ENCODE measurements at regions not wholly inside any gene's neighbourhood (a gene's known extent, or its start where the extent isn't known, plus 50 kb on each side); places are given as distances from the start of the nearest gene placed in this dataset.

DNA sequence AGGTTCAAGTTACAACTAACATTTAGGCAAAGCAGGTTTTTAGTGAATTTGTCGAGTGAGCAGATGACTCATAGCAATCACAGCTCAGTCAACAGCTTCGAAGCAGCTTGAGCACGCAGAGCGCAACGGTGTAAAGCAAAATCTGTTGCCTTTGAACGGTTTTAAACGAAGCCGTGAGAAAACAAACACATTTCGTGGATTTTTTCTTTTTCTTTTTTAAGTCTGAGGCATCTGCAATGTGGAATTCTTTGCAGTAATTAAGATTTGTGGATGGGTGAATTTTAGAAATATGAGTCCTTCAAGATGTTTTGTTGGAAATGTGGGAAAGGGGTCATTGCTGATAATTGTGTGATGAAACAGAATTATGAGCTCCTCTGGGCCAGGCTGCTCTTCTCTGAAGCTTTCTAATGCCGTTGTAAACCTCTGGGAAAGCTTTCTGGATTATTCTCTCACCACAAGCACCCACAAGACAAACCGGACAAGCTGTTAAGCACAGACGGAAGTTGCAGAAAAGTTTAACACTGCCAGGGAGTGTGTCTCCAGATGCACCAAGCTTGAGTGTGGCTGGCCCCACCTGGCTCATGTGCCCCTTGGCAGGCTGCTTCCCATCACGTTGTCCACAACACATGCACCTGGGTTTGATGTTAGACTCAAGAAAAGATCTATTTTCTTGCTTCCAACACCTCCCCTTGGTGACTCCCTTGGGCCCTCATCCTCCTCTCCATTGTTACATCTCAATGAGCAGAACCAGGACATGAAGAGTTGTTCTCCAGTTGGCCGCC lies 224.7 kb downstream of the ACKR3 start:
- TF ChIP-seq POLR2AphosphoS5 (IDR thresholded peaks at IDR 0.05; ENCODE audit: low read depth, low read length) (no peak), SPI1 (IDR thresholded peaks at IDR 0.05; ENCODE audit: low read depth, low read length) (no peak), POLR2A (IDR thresholded peaks at IDR 0.05; ENCODE audit: low read depth, low read length) (no peak), TAF1 (IDR thresholded peaks at IDR 0.05; ENCODE audit: low read depth, low read length) (no peak), POU2F2 (IDR thresholded peaks at IDR 0.05; ENCODE audit: low read depth, low read length) (no peak), PAX5 (IDR thresholded peaks at IDR 0.05; ENCODE audit: insufficient read depth, low read length, severe bottlenecking) (no peak)
